HepG2 (cell line): ENCODE measurements at regions not wholly inside any gene's neighbourhood (a gene's known extent, or its start where the extent isn't known, plus 50 kb on each side); places are given as distances from the start of the nearest gene placed in this dataset.
A peak's percentile ranks its signal among the peaks of the same experiment; 100 is the strongest.

ENCODE experiments used
- ATAC-seq: fragments of 200-7000 bp; cut with Tn5 transposase; 3 replicates; pipeline ENCODE4 v1.9.1; 2020; ENCODE audit warnings: mild to moderate bottlenecking, moderate library complexity
- BruUV-seq: library from RNA; stranded (reverse); fragments of 400-500 nt; replicated peaks from 2 replicates; lab custom pipeline; 2021; lab: Mats Ljungman, UMichigan
- CTCF ChIA-PET: fragments of 300-600 bp; formaldehyde crosslinking; extraction: SDS; loops from one replicate; lab custom pipeline; 2021; ENCODE audit warnings: low total read pairs, inconsistent platforms, low intra/inter-chr PET ratio; lab: Yijun Ruan, JAX
- POLR2A ChIA-PET: fragments of 350-600 bp; sonication (Branson Sonifier 250); formaldehyde crosslinking; loops from one replicate; lab custom pipeline; 2020; ENCODE audit warnings: antibody characterized with exemption, inconsistent platforms; lab: Yijun Ruan, JAX
- DNase-seq: peaks from one replicate; pipeline ENCODE4 v3.0.0-alpha.2; 2015; ENCODE audit warnings: low spot score
- FAIRE-seq: peaks from 3 replicates; lab custom pipeline; 2011; peaks lifted over from hg19 to GRCh38; lab: Jason Lieb, UNC
- H2AFZ ChIP-seq: one replicate; pipeline ENCODE4 v1.6.1; 2011; ENCODE audit warnings: low read length, inconsistent platforms
- H3K27ac ChIP-seq: fragments of 300-600 bp; 3 replicates; pipeline ENCODE4 v1.8.0; 2011; ENCODE audit warnings: mixed run types, mild to moderate bottlenecking, mixed read lengths, low read length, inconsistent platforms; ENCODE audit not compliant: insufficient read depth; ENCODE audit errors: extremely low read length
- H3K27me3 ChIP-seq, 2 experiments: fragments of 200-600 bp in 1 of 2; 2 replicates in 1 of 2; 3 replicates in 1 of 2; pipeline versions ENCODE4 v1.6.0 to v1.8.0; 2011; ENCODE audit warnings: low read length in 2 of 2, mild to moderate bottlenecking in 2 of 2, moderate library complexity in 2 of 2, inconsistent platforms in 1 of 2; ENCODE audit not compliant: insufficient read depth in 2 of 2, control insufficient read depth in 1 of 2
- H3K36me3 ChIP-seq, 2 experiments: fragments of 200-600 bp in 1 of 2; replicated peaks in 1 of 2; 2 replicates in 1 of 2; 3 replicates in 1 of 2; pipeline versions ENCODE4 v1.5.1 to v1.8.0; 2011; ENCODE audit warnings: low read length in 2 of 2, inconsistent platforms in 1 of 2; ENCODE audit not compliant: insufficient read depth in 2 of 2, control insufficient read depth in 1 of 2
- H3K4me1 ChIP-seq: 2 replicates; pipeline ENCODE4 v1.5.1; 2012; ENCODE audit warnings: low read length, inconsistent platforms; ENCODE audit not compliant: insufficient read depth
- H3K4me2 ChIP-seq: 2 replicates; pipeline ENCODE4 v1.6.0; 2011; ENCODE audit warnings: low read depth, low read length, inconsistent platforms
- H3K4me3 ChIP-seq, 3 experiments: fragments of 200-600 bp in 1 of 3; sonication (generic), shearing (Covaris generic) in 1 of 3; replicated peaks in 1 of 3; 2 replicates each; pipeline ENCODE4 v1.5.1; 2011 to 2016; ENCODE audit warnings: low read length in 3 of 3, inconsistent platforms in 2 of 3, low read depth in 2 of 3, mild to moderate bottlenecking in 2 of 3, control low read depth in 1 of 3, mixed read lengths in 1 of 3; ENCODE audit not compliant: insufficient read depth in 1 of 3
- H3K79me2 ChIP-seq: one replicate; pipeline ENCODE4 v1.6.1; 2011; ENCODE audit warnings: low read length, inconsistent platforms; ENCODE audit not compliant: insufficient read depth
- H3K9ac ChIP-seq: 2 replicates; pipeline ENCODE4 v1.6.0; 2011; ENCODE audit warnings: mild to moderate bottlenecking, low read depth, low read length, inconsistent platforms; ENCODE audit not compliant: insufficient read depth
- H3K9me3 ChIP-seq: 2 replicates; pipeline ENCODE4 v1.5.1; 2012; ENCODE audit warnings: mild to moderate bottlenecking, low read length
- H4K20me1 ChIP-seq: 2 replicates; pipeline ENCODE4 v1.6.0; 2011; ENCODE audit warnings: inconsistent platforms, mild to moderate bottlenecking, low read length, moderate library complexity; ENCODE audit not compliant: insufficient read depth
- ATF7 ChIP-seq, 2 experiments: fragments of 450-650 bp in 1 of 2; sonication (generic) in 1 of 2; formaldehyde crosslinking in 1 of 2; IDR thresholded peaks; 2 replicates each; pipeline versions ENCODE4 v1.4.0 to v1.6.1; 2016 to 2020; ENCODE audit warnings: antibody characterized with exemption in 1 of 2, mild to moderate bottlenecking in 1 of 2, missing genetic modification reagents in 1 of 2
- BCL6 ChIP-seq: IDR thresholded peaks from 2 replicates; pipeline ENCODE4 v1.6.1; 2016; ENCODE audit warnings: missing genetic modification reagents, missing compliant biosample characterization
- ELF1 ChIP-seq: sonication (generic); formaldehyde crosslinking; IDR thresholded peaks from 2 replicates; pipeline ENCODE4 v1.4.0; 2020; ENCODE audit warnings: missing genetic modification reagents
- ELF3 ChIP-seq: IDR thresholded peaks from 2 replicates; pipeline ENCODE4 v1.6.1; 2016; ENCODE audit warnings: missing genetic modification reagents, missing compliant biosample characterization
- ESRRA ChIP-seq: sonication (generic); formaldehyde crosslinking; IDR thresholded peaks from 2 replicates; pipeline ENCODE4 v1.5.1; 2020; ENCODE audit warnings: mild to moderate bottlenecking, low read depth, missing genetic modification reagents
- GABPB1 ChIP-seq: IDR thresholded peaks from 2 replicates; pipeline ENCODE4 v1.6.1; 2016; ENCODE audit warnings: mild to moderate bottlenecking, missing genetic modification reagents, moderate library complexity, missing compliant biosample characterization
- HNF4A ChIP-seq: sonication (generic); formaldehyde crosslinking; IDR thresholded peaks from 2 replicates; pipeline ENCODE4 v1.4.0; 2020; ENCODE audit warnings: missing genetic modification reagents
- HOXD1 ChIP-seq: sonication (generic); formaldehyde crosslinking; IDR thresholded peaks from 2 replicates; pipeline ENCODE4 v1.5.0; 2020; ENCODE audit warnings: missing genetic modification reagents
- IKZF1 ChIP-seq: fragments of 450-650 bp; IDR thresholded peaks from 2 replicates; pipeline ENCODE4 v1.7.1; 2016
- KLF15 ChIP-seq: sonication (generic); formaldehyde crosslinking; IDR thresholded peaks from 2 replicates; pipeline ENCODE4 v1.8.1; 2023; ENCODE audit warnings: borderline replicate concordance, mild to moderate bottlenecking, inconsistent platforms, missing genetic modification reagents, mixed read lengths
- POGZ ChIP-seq: sonication (generic); formaldehyde crosslinking; IDR thresholded peaks from 2 replicates; pipeline ENCODE4 v1.4.0; 2020; ENCODE audit warnings: mild to moderate bottlenecking, missing genetic modification reagents
- RARA ChIP-seq: IDR thresholded peaks from 2 replicates; pipeline ENCODE4 v1.6.1; 2016; ENCODE audit warnings: missing genetic modification reagents, missing compliant biosample characterization
- RBM39 ChIP-seq: fragments of 200-400 bp; formaldehyde crosslinking; IDR thresholded peaks from one replicate; pipeline ENCODE4 v1.6.1; 2018; ENCODE audit warnings: antibody characterized with exemption, mild to moderate bottlenecking, low read depth, low read length; ENCODE audit not compliant: poor library complexity, severe bottlenecking
- RXRB ChIP-seq: IDR thresholded peaks from 2 replicates; pipeline ENCODE4 v1.6.1; 2016; ENCODE audit warnings: borderline replicate concordance, missing genetic modification reagents, missing compliant biosample characterization
- SAFB2 ChIP-seq: sonication (generic); formaldehyde crosslinking; IDR thresholded peaks from 2 replicates; pipeline ENCODE4 v1.5.1; 2020; ENCODE audit warnings: missing genetic modification reagents, low read depth, mild to moderate bottlenecking, borderline replicate concordance
- SKI ChIP-seq: fragments of 450-650 bp; IDR thresholded peaks from one replicate; pipeline ENCODE4 v1.6.1; 2018; ENCODE audit warnings: mild to moderate bottlenecking; ENCODE audit not compliant: partially characterized antibody
- SMAD3 ChIP-seq: sonication (generic); formaldehyde crosslinking; IDR thresholded peaks from 2 replicates; pipeline ENCODE4 v1.4.0; 2020; ENCODE audit warnings: missing genetic modification reagents
- TBL1XR1 ChIP-seq: fragments of 150-350 bp; IDR thresholded peaks from 2 replicates; pipeline ENCODE4 v1.6.1; 2014; ENCODE audit warnings: borderline replicate concordance, low read length; ENCODE audit not compliant: partially characterized antibody
- ZMYM4 ChIP-seq: sonication (generic); formaldehyde crosslinking; IDR thresholded peaks from 2 replicates; pipeline ENCODE4 v1.8.1; 2023; ENCODE audit warnings: mild to moderate bottlenecking, missing genetic modification reagents
- ZNF607 ChIP-seq: sonication (generic); formaldehyde crosslinking; IDR thresholded peaks from 2 replicates; pipeline ENCODE4 v1.5.1; 2020; ENCODE audit warnings: missing genetic modification reagents, mild to moderate bottlenecking, borderline replicate concordance
- ZNF749 ChIP-seq: sonication (generic); formaldehyde crosslinking; IDR thresholded peaks from 2 replicates; pipeline ENCODE4 v1.8.0; 2022; ENCODE audit warnings: mild to moderate bottlenecking, missing genetic modification reagents, moderate library complexity, borderline replicate concordance
- ZNF781 ChIP-seq: sonication (generic); formaldehyde crosslinking; IDR thresholded peaks from 2 replicates; pipeline ENCODE4 v1.5.1; 2020; ENCODE audit warnings: borderline replicate concordance, mild to moderate bottlenecking, missing genetic modification reagents; ENCODE audit errors: not compliant biosample characterization
- ZSCAN22 ChIP-seq: sonication (generic); formaldehyde crosslinking; IDR thresholded peaks from 2 replicates; pipeline ENCODE4 v1.4.0; 2020; ENCODE audit warnings: mild to moderate bottlenecking, missing genetic modification reagents
- WGBS: methylation state at CpG from one replicate; pipeline ENCODE4 v1.1.6; 2017; ENCODE audit warnings: low lambda C conversion rate; 5-methylcytosine and 5-hydroxymethylcytosine counted together
- in situ Hi-C: cut with HindIII; loops from 2 replicates; pipeline ENCODE4 v1.10.0; 2017; ENCODE audit warnings: low pct_unique_long_range_greater_than_20kb; ENCODE audit not compliant: extremely low pct_ligation_motif_present
- intact Hi-C: fragments of 100-400 bp; cut with micrococcal nuclease; formaldehyde crosslinking; loops from one replicate; pipeline ENCODE4 v1.10.0; 2022; ENCODE audit not compliant: unreplicated experiment
- TF ChIP-seq, protein P1 (sequence below): IDR thresholded peaks from 2 replicates; pipeline ENCODE4 v1.4.0; 2020; ENCODE audit warnings: mild to moderate bottlenecking, missing genetic modification reagents

DNA sequence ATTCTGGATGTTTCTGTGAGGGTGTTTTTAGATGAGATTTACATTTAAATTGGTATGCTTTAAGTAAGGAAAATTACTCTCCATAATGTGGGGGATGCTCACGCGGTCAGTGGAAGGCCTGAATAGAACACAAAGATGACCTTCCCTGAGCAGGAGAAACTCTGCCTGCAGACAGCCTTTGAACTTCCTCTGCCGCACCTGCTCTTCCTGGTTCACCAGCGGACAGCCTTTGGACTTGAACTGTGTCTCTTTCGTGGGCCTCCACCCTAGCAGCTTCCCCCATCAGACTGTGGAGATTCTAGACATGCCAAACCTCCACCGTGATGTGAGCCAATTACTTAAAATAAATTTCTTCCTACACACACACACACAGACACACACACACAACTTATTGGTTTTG lies 210.7 kb downstream of the EFCAB11 start:
- ChIA-PET CTCF (no interaction called here), POLR2A (no interaction called here)
- peaks cover 11% of the 10 kb centered on the region for H3K9me3 ChIP-seq
- no peaks in the 10 kb centered on the region for H3K79me2 ChIP-seq
- no peak overlapping the region for H3K27ac ChIP-seq
- FAIRE-seq (no peak), DNase-seq (no peak), ATAC-seq (peak; percentile 41; the same call in 1 of the 3 replicates)
- in situ Hi-C loops (no loop called here), intact Hi-C loops (no loop called here)
- peaks cover 26% of the 10 kb centered on the region for H3K4me1 ChIP-seq
- no peaks in the 10 kb centered on the region for H4K20me1 ChIP-seq
- no peak overlapping the region for H3K4me3 ChIP-seq
- no TSS peak for BruUV-seq
- 9% methylated on average over 5 of the region's 6 CpGs for WGBS
- H3K9ac ChIP-seq = no peak overlapping the region
- no peak overlapping the region for H2AFZ ChIP-seq
- H3K36me3 ChIP-seq = no peaks in the 10 kb centered on the region
- H3K27me3 ChIP-seq = peaks cover 0 to 1% of the 10 kb centered on the region in 2 experiments; a peak in 1 of 5 replicates
- H3K4me2 ChIP-seq = no peak overlapping the region
- TF ChIP-seq ZNF607 (CRISPR knock-in tag) (no peak), GABPB1 (CRISPR knock-in tag) (no peak; the same call in 1 of the 2 replicates), ELF1 (CRISPR knock-in tag) (peak; percentile 67), RXRB (peak; percentile 45; the same call in 1 of the 2 replicates), ESRRA (CRISPR knock-in tag) (peak; percentile 61; the same call in 1 of the 2 replicates), ELF3 (peak; percentile 84), ZNF781 (CRISPR knock-in tag) (no peak), RBM39 (no peak), ZNF749 (no peak), ZMYM4 (CRISPR knock-in tag) (peak; percentile 57), SKI (peak; percentile 86), RARA (CRISPR knock-in tag) (peak; percentile 94), SMAD3 (CRISPR knock-in tag) (no peak), POGZ (CRISPR knock-in tag) (0 out of 2 replicates have a peak, but pooled peaks have one; percentile 25), ZSCAN22 (CRISPR knock-in tag) (peak; percentile 97), IKZF1 (no peak), HNF4A (CRISPR knock-in tag) (peak; percentile 56), KLF15 (no peak), TBL1XR1 (peak; percentile 21), ATF7 (IDR thresholded peaks at IDR 0.05) (no peak), ATF7 (CRISPR knock-in tag; IDR thresholded peaks at IDR 0.05) (no peak), BCL6 (CRISPR knock-in tag) (peak; percentile 56; the same call in 1 of the 2 replicates), HOXD1 (no peak), SAFB2 (CRISPR knock-in tag) (no peak)
- TF ChIP-seq, protein P1, sequence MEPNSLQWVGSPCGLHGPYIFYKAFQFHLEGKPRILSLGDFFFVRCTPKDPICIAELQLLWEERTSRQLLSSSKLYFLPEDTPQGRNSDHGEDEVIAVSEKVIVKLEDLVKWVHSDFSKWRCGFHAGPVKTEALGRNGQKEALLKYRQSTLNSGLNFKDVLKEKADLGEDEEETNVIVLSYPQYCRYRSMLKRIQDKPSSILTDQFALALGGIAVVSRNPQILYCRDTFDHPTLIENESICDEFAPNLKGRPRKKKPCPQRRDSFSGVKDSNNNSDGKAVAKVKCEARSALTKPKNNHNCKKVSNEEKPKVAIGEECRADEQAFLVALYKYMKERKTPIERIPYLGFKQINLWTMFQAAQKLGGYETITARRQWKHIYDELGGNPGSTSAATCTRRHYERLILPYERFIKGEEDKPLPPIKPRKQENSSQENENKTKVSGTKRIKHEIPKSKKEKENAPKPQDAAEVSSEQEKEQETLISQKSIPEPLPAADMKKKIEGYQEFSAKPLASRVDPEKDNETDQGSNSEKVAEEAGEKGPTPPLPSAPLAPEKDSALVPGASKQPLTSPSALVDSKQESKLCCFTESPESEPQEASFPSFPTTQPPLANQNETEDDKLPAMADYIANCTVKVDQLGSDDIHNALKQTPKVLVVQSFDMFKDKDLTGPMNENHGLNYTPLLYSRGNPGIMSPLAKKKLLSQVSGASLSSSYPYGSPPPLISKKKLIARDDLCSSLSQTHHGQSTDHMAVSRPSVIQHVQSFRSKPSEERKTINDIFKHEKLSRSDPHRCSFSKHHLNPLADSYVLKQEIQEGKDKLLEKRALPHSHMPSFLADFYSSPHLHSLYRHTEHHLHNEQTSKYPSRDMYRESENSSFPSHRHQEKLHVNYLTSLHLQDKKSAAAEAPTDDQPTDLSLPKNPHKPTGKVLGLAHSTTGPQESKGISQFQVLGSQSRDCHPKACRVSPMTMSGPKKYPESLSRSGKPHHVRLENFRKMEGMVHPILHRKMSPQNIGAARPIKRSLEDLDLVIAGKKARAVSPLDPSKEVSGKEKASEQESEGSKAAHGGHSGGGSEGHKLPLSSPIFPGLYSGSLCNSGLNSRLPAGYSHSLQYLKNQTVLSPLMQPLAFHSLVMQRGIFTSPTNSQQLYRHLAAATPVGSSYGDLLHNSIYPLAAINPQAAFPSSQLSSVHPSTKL (CRISPR knock-in tag) = 0 out of 2 replicates have a peak, but pooled peaks have one; percentile 25
